Stimulated activated CD4-positive, alpha-beta T cell treated with anti-CD3 and anti-CD28 coated beads, TNF-alpha, amount 100 ng/mL, for 24 hours (primary cell): ENCODE measurements at regions not wholly inside any gene's neighbourhood (a gene's known extent, or its start where the extent isn't known, plus 50 kb on each side); places are given as distances from the start of the nearest gene placed in this dataset.

Experiments used
- DNase-seq, 3 experiments: peaks; one replicate each; pipeline ENCODE4 v3.0.0-alpha.2; 2020; ENCODE audit warnings: low read depth in 3 of 3

- no peak for DNase-seq
These were observed 391.0 kb downstream of the LMO4 start for GRCh38 chr1:87719658-87720057.

- DNase-seq = no peak
These were observed 391.9 kb downstream of the LMO4 start for GRCh38 chr1:87720561-87720960.

- no peak for DNase-seq
These were observed 394.5 kb downstream of the LMO4 start for GRCh38 chr1:87723193-87723592.

- DNase-seq = no peak
These were observed 399.5 kb downstream of the LMO4 start for GRCh38 chr1:87728169-87728568.

GRCh38 chr1:87730274-87731216, 401.9 kb downstream of the LMO4 start:
- DNase-seq = no peak

- no peak for DNase-seq
These were observed 404.7 kb downstream of the LMO4 start for GRCh38 chr1:87733386-87733785.

GRCh38 chr1:87735750-87736149, 407.1 kb downstream of the LMO4 start:
- DNase-seq = no peak

GRCh38 chr1:87739141-87739540, 410.5 kb downstream of the LMO4 start:
- no peak for DNase-seq

GRCh38 chr1:87739704-87740103, 411.0 kb downstream of the LMO4 start:
- no peak for DNase-seq

- DNase-seq = no peak
These were observed 414.6 kb downstream of the LMO4 start for GRCh38 chr1:87743256-87743655.

GRCh38 chr1:87744056-87744455, 415.4 kb downstream of the LMO4 start:
- DNase-seq = no peak

GRCh38 chr1:87744763-87745162, 416.1 kb downstream of the LMO4 start:
- no peak for DNase-seq

GRCh38 chr1:87753366-87753765, 424.7 kb downstream of the LMO4 start:
- no peak for DNase-seq

- no peak for DNase-seq
These were observed 425.5 kb downstream of the LMO4 start for GRCh38 chr1:87754139-87754538.

- DNase-seq = no peak
These were observed 429.0 kb downstream of the LMO4 start for GRCh38 chr1:87757676-87758075.

GRCh38 chr1:87759421-87760087, 430.9 kb downstream of the LMO4 start:
- DNase-seq = no peak

GRCh38 chr1:87760155-87760554, 431.5 kb downstream of the LMO4 start:
- DNase-seq = no peak

- no peak for DNase-seq
These were observed 432.0 kb downstream of the LMO4 start for GRCh38 chr1:87760654-87761053.

- DNase-seq = no peak
These were observed 434.8 kb downstream of the LMO4 start for GRCh38 chr1:87763483-87763882.

GRCh38 chr1:87765057-87765680, 436.5 kb downstream of the LMO4 start:
- DNase-seq = no peak

- no peak for DNase-seq
These were observed 437.0 kb downstream of the LMO4 start for GRCh38 chr1:87765681-87766070.

- DNase-seq = no peak
These were observed 438.1 kb downstream of the LMO4 start for GRCh38 chr1:87766737-87767136.

GRCh38 chr1:87778896-87779295, 450.2 kb downstream of the LMO4 start:
- no peak for DNase-seq
